Fibroblast of the aortic adventitia (primary cell): ENCODE measurements at regions not wholly inside any gene's neighbourhood (a gene's known extent, or its start where the extent isn't known, plus 50 kb on each side); places are given as distances from the start of the nearest gene placed in this dataset.

Experiments
- DNase-seq: peaks from one replicate; pipeline ENCODE4 v3.0.0-alpha.2; 2010; ENCODE audit warnings: low read depth
- H3K4me3 ChIP-seq: 2 replicates; pipeline ENCODE4 v1.5.1; 2011; ENCODE audit warnings: low read depth, mild to moderate bottlenecking, control low read depth, low read length, moderate library complexity
- TF ChIP-seq, protein P1 (sequence below): IDR thresholded peaks from 2 replicates; pipeline ENCODE4 v1.5.1; 2011; ENCODE audit warnings: mild to moderate bottlenecking, low read length, control low read depth, inconsistent platforms; ENCODE audit not compliant: insufficient read depth

- no peak overlapping the region for H3K4me3 ChIP-seq
- TF ChIP-seq, protein P1, sequence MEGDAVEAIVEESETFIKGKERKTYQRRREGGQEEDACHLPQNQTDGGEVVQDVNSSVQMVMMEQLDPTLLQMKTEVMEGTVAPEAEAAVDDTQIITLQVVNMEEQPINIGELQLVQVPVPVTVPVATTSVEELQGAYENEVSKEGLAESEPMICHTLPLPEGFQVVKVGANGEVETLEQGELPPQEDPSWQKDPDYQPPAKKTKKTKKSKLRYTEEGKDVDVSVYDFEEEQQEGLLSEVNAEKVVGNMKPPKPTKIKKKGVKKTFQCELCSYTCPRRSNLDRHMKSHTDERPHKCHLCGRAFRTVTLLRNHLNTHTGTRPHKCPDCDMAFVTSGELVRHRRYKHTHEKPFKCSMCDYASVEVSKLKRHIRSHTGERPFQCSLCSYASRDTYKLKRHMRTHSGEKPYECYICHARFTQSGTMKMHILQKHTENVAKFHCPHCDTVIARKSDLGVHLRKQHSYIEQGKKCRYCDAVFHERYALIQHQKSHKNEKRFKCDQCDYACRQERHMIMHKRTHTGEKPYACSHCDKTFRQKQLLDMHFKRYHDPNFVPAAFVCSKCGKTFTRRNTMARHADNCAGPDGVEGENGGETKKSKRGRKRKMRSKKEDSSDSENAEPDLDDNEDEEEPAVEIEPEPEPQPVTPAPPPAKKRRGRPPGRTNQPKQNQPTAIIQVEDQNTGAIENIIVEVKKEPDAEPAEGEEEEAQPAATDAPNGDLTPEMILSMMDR = no peak
- DNase-seq = no peak
Measured at GRCh38 chr9:129513856-129514496, 106.9 kb downstream of the C9orf50 start.

GRCh38 chr9:129513282-129513681, 107.6 kb downstream of the C9orf50 start:
- DNase-seq = no peak
- H3K4me3 ChIP-seq = no peak overlapping the region
- TF ChIP-seq, protein P1 = no peak

GRCh38 chr9:129511285-129511900, 109.5 kb downstream of the C9orf50 start:
- DNase-seq = no peak
- TF ChIP-seq, protein P1 = no peak
- no peak overlapping the region for H3K4me3 ChIP-seq

DNA sequence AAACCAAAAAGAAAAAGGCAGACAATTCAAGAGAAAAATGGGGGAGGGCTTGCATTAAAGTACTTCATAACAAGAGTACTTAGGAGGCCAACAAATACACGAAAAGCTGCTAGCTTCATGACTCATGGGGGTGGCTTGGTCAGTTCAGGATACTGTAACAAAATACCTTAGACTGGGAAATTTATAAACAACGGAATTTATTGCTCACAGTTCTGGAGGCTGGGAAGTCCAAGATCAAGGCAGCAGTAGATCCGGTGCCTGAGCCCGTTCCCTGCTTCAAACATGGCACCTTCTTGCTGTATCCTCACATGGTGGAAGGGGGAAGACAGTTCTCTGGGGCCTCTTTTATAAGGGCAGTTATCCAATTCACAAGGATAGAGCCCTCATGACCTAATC, 111.4 kb downstream of the C9orf50 start:
- DNase-seq = peak; percentile 89
- TF ChIP-seq, protein P1 = no peak
- H3K4me3 ChIP-seq = no peak overlapping the region

DNA sequence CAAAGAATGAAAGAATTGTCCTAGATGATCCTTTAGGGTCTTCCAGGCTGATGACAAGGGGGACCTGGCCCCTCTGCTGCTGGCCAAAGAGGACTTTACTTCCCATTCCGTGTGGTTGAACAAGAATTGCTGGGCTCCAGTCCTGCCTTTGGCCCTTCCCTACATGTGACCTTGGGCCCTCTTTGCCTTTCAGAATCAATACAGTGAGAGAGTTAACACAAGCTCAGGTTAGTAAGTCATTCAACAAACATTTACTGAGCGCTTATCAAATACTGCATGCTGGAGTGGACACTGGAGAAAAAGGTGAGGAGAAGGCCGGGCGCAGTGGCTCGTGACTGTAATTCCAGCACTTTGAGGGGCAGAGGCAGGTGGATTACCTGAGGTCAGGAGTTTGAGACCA, 113.1 kb downstream of the C9orf50 start:
- no peak overlapping the region for H3K4me3 ChIP-seq
- TF ChIP-seq, protein P1 = no peak
- no peak for DNase-seq

- TF ChIP-seq, protein P1 = no peak
- H3K4me3 ChIP-seq = no peak overlapping the region
- DNase-seq = peak; percentile 42
Measured at GRCh38 chr9:129506892-129507291, 114.0 kb downstream of the C9orf50 start.

DNA sequence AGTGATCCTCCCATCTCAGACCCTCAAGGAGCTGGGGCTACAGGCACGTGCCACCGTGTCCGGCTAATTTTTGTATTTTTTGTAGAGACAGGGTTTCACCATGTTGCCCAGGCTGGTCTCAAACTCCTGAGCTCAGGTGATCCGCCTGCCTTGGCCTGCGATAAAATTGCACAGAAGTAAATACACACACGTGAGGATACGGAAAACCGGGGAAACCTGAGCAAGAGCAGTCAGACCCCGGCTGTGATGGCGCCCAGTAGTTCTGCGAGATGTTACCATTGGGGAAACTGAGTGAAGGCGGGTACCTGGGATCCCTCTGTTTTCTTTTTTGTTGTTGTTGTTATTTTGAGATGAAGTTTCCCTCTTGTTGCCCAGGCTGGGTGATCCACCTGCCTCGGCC, 114.9 kb downstream of the C9orf50 start:
- H3K4me3 ChIP-seq = no peak overlapping the region
- TF ChIP-seq, protein P1 = no peak
- no peak for DNase-seq
